Glomerular endothelial cell (primary cell): ENCODE measurements at regions not wholly inside any gene's neighbourhood (a gene's known extent, or its start where the extent isn't known, plus 50 kb on each side); places are given as distances from the start of the nearest gene placed in this dataset.

ENCODE experiments used
- DNase-seq: peaks from one replicate; pipeline ENCODE4 v3.0.0-alpha.2; 2011; ENCODE audit warnings: low read depth, low spot score; ENCODE audit errors: extremely low read depth

DNA sequence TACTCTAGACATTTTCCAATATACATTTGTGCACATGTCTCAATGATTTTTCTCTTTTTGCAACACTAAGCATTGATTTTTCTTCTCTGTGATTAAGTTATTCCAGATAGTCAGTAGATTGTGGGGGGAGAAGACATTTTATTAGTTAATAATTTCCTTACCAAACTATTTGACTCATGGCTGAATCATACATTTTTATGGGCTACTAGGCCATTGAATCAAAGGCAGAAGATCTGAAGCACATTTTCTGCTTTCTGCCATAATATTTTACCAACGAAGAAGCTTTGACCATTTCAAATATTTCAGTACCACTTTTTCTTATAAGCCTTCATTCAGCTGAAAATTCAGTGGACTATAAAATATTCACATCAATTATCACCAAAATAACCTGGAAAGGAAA, 175.6 kb downstream of the IRX2 start:
- DNase-seq = no peak

- no peak for DNase-seq
These were observed 176.2 kb downstream of the IRX2 start for GRCh38 chr5:2575292-2575691.

DNA sequence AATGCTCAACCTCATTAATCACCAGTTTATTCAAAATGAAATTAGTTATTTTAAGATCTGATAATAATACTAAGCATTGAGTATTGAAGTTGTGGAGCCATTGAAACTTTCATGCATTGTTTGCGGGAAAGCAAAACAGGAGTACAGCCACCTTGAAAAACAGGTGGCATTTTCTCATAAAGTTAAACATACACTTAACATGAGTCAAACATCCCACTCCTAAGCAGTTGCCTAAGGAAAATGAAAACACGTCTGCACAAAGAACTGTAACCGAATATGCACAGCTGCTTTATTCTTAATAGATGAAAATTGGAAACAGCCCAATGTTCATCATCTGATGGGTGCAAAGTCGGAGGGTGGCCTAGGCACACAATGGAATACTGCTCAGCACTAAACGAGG, 177.3 kb downstream of the IRX2 start:
- no peak for DNase-seq

GRCh38 chr5:2570586-2570985, 180.9 kb downstream of the IRX2 start:
- DNase-seq = no peak

DNA sequence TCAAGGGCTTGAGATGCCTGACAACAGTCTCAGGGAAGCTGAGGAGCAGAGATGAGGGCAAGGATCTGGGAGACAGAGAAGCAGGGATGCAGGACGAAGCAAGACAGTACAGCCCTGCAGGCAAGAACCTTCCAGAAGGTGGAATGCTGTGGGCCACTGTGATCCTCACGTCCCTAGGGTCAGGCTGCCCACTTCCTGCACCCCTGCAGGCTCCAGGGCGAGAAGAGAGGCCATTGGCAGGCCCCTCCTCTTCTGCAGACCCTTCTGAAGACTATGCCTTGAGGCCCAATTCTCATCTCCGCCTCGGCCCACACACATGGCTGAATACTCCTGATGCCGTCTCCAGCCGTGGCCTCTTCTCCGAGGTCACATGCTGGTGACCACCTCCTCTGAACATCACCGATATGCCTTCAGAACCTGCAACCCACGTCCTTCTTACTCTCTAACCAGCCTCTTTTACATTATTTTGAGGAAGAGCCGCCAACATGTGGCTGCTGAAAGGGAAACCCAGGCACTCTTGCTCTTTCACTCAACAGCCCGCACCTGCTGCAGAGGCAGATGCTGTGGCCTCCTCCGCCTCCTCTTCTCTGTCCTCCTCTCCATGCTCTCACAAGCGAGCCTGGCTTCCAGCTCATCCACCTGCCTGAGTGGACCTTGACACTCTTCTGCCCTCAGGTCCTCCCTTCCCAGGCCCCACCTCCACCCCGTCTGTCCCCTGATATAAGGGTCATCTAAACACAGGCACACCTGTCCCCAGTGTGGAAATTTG, 181.5 kb downstream of the IRX2 start:
- DNase-seq = no peak

DNA sequence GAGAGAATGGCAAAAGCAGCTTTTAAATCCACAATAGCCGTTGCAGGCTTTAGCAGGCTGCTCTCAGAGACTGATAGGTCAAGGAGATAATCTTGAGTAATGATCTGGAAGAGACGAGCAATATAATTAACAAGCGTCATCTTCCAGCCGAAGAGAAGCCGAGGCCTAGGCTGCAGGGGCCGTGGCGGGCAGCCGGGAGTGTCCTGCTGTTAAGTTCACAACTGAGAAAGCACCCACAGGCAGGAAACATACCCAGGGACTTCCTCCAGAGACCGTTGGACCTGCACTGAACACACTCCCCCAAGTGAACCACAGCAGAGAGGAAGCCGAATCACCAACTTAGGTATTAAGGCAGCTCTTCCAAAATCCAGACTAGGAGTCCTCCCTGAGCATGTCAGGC, 182.3 kb downstream of the IRX2 start:
- DNase-seq = no peak

- no peak for DNase-seq
These were observed 185.2 kb downstream of the IRX2 start for GRCh38 chr5:2566284-2566683.

DNA sequence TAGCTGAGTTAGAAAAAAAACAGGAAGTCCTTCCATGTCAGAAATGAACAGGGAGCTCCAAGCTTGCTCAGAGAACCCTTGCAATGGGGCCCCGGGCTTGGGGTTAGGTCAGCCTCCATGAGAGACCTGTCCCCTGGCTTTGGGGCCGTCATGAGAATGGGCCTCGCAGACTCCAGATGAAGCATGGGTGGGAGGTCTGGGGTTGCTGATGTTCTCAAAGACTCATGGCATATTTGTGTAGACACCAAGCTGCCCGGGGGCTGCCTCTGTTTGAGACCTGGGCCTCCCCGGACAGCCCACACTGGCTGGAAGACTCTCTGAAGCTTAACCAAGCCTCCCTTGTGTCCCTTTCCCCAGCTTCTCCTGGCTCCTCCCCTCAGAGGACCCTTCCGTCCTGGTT, 186.3 kb downstream of the IRX2 start:
- DNase-seq = no peak

DNA sequence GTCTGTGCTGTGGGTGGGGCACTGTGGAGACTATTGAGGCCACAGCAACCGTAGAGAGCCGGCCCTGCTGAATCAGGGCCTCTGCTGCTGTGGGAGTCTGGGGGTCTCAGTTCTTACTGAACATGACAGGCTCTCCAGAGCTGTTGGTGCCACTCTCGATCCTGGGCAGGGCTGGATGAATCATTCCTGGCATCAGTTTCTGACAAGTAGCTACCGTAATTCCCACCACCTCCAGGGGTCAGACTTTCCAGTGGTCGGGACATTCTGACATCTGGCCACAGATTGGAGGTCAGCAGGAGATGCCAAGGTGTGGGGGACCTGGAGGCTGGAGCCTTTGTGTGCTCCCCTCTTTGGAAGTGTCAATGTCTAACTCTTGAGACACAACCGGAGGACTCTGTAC, 188.4 kb downstream of the IRX2 start:
- no peak for DNase-seq

DNA sequence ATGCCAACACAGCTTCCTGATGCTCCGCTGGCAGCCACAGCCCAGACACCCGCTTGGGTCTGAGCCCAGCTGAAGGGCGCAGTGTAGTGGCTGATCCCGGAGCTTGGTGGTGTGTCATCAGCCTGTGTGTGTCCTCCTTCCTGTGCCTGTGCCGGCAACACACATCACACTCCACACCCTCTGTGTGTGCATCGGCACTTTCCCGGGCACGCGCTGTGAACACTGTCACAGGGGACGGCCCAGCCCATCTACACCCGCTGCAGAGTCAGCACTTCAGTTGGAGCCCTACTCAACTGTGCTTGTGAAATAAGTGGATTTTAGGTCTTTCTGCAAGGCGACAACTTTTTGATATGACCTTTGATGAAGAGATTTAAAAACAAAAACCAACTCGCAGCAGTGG, 189.4 kb downstream of the IRX2 start:
- no peak for DNase-seq

GRCh38 chr5:2560435-2560834, 191.0 kb downstream of the IRX2 start:
- DNase-seq = no peak

GRCh38 chr5:2557435-2557834, 194.0 kb downstream of the IRX2 start:
- DNase-seq = no peak

DNA sequence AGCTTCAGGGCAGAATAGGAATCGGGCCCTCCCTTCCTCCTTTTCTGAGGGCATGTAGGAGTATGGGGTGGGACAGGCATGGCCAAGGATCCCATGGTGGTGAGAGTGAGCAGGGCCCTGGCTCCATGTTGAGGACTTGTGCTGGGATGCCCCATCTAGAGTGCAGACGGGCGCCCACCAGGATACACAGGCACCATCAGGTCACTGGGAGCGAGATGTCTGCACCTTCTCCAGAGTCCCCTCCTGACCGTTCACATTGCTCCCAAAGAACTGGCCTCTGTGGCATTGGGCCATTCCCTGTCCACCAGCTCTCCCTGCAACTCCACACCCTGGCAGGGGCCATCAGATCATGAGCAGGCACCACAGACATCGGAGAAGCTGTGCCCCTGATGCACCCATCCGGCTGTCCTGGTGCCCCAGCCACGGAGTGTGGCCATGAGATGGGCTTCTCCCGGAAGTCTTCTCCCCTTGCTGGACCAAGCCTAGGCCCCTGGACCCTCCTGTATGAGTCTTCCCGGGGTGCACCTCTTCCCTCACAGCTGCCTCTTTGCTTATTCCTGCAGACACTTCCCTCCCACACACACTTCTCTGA, 195.0 kb downstream of the IRX2 start:
- no peak for DNase-seq

- DNase-seq = no peak
These were observed 197.9 kb downstream of the IRX2 start for GRCh38 chr5:2553611-2554010.

DNA sequence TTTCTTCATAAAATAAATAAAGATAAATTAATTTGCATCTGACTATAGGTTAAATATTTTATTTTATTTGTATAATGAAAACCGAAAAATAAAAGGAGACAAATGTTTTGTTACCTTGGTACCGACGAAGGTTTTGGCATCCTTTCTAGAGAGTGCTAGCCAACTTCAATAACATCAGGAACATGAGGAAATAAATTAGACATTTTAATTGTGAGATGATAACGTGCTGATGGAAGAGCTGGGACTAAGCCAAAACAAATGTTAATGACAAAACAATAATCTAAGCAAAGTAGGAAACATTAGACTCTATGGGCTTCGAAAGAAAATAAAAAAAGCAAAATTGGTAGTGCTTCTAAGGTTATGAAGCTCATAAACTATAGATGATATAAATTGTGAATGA, 201.0 kb downstream of the IRX2 start:
- DNase-seq = no peak

GRCh38 chr5:2549900-2550299, 201.6 kb downstream of the IRX2 start:
- DNase-seq = no peak

- DNase-seq = no peak
These were observed 202.1 kb downstream of the IRX2 start for GRCh38 chr5:2549354-2549753.

DNA sequence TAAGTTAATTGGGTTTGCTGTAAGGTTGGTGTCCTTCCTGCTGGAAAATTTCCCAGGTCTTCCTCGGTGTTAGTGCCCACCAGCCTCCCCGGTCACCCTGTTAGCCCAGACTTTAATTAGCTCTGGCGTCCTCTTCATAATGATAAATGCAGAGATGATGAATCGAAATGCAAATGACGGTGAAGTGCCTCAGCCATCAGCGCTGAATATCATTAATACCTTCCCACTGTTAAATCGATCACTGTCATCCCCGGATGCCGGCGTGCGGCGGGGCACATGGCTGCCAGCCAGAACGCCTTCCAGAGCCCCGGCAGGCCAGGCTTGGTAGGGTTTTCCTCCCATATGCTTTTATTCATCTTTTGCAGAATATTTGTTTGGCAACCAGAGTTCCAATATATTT, 204.5 kb downstream of the IRX2 start:
- DNase-seq = no peak

DNA sequence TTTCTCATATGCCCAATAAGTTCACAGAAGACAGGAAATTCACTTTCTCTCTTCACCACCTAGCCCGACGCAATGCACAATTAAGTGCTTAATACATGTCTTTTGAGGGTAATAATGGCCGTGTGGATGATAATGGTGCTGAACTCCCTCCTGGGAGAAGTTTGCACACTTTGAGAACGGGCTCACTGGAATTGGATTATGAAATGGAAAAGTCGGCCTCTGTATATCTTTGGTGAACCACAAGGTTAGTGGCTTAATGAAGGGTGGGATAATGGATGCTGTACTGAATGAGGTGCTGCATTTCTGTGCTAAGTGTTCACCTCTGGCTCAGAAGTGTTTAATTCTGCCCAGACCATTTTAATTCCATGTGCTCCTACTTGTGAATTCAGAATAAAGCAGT, 207.5 kb downstream of the IRX2 start:
- no peak for DNase-seq

GRCh38 chr5:2542821-2543220, 208.7 kb downstream of the IRX2 start:
- DNase-seq = no peak

- DNase-seq = no peak
These were observed 209.5 kb downstream of the IRX2 start for GRCh38 chr5:2542026-2542425.

DNA sequence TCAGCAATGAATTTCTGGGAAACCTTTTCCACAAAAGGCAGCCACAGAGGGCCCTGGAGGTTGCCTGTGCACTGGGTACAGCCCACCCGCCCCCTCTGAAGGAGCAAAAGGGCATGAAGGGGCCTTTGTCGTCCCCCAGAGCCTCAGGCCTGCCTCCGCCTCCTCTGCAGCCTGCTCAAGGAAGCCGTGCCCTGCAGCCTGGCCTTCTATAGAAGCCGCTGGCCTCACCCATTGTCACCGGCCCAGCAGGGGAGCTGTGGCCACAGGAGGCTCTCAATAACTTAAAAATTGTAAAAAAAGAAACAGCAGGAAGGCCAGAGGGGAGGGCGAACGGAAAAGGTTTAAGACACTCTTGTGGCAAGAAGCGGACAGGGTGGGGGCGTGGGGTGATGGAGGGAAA, 213.3 kb downstream of the IRX2 start:
- DNase-seq = no peak
